ENCODE measurements at regions not wholly inside any gene's neighbourhood (a gene's known extent, or its start where the extent isn't known, plus 50 kb on each side); places are given as distances from the start of the nearest gene placed in this dataset.
"Not testable (repeated sequence)": the region's sequence is repeated elsewhere in the genome, so short reads cannot be mapped to it uniquely, and the experiment has no call there.

GRCh38 chr15:58361273-58361759 lies 70.5 kb upstream of the LIPC start:
- DNase-seq: peak; percentile 31

DNA sequence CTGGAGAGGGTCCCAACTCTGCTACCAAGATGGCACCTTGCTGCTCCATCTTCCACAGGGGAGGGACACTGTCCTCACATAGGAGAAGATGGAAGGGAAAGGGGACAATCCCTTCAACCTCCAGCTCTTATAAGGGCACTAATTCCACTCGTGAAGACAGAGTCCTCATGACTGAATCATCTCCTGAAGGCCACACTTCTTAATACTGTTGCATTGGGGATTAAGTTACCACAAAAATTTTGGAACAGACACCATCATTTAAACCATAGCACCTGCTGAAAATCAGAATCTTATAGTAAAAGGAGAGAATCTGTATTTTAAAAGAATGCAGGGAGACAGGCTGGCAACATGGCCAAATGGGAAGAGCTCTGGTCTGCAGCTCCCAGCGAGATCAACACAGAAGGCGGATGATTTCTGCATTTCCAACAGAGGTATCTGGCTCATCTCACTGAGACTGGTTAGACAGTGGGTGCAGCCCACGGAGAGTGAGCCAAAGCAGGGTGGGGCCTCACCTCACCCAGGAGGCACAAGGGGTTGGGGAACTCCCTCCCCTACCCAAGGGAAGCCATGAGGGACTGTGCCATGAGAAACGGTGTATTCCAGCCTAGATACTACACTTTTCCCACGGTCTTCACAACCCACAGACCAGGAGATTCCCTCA lies 69.4 kb upstream of the LIPC start:
- no peak for DNase-seq

DNA sequence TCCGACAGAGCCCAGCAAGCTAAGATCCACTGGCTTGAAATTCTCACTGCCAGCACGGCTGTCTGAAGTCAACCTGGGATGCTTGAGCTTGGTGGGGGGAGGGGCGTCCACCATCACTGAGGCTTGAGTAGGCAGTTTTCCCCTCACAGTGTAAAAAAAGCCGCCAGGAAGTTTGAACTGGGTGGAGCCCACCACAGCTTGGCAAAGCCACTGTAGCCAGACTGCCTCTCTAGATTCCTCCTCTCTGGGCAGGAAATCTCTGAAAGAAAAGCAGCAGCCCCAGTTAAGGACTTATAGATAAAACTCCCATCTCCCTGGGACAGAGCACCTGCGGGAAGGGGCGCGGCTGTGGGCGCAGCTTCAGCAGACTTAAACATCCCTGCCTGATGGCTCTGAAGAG lies 68.7 kb upstream of the LIPC start:
- DNase-seq: not testable (repeated sequence)

DNA sequence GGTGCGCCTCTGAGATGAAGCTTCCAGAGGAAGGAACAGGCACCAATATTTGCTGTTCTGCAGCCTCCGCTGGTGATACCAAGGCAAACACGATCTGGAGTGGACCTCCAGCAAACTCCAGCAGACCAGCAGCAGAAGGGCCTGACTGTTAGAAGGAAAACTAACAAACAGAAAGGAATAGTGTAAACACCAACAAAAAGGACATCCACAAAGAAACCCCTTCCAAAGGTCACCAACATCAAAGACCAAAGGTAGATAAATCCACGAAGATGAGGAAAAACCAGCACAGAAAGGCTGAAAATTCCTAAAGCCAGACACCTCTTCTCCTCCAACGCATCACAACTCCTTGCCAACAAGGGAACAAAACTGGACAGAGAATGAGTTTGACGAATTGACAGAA lies 68.1 kb upstream of the LIPC start:
- DNase-seq: not testable (repeated sequence)

GRCh38 chr15:58365098-58365497 lies 66.7 kb upstream of the LIPC start:
- not testable (repeated sequence) for DNase-seq

- DNase-seq: peak; percentile 38
Observed at GRCh38 chr15:58369261-58369701, 62.5 kb upstream of the LIPC start.

GRCh38 chr15:58369956-58370355 lies 61.8 kb upstream of the LIPC start:
- no peak for DNase-seq

GRCh38 chr15:58374147-58374546 lies 57.6 kb upstream of the LIPC start:
- no peak for DNase-seq

DNA sequence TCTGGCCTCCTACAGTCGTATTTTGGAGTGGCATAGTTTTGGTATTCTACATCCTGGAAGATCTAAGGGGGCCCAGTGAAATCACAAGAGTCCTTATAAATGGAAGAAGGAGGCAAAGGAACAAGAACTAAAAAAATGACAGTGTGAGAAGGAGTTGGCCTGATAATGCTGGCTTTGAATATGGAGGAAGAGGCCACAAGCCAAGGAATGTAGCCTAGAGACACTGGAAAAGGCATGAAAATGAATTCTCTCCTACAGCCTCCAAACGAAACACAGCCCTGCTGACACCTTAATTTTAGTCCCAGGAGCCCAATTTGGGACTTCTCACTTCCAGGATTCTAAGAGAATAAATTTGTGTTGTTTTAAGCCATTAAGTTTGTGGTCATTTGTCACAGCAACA lies 54.6 kb upstream of the LIPC start:
- DNase-seq: no peak

DNA sequence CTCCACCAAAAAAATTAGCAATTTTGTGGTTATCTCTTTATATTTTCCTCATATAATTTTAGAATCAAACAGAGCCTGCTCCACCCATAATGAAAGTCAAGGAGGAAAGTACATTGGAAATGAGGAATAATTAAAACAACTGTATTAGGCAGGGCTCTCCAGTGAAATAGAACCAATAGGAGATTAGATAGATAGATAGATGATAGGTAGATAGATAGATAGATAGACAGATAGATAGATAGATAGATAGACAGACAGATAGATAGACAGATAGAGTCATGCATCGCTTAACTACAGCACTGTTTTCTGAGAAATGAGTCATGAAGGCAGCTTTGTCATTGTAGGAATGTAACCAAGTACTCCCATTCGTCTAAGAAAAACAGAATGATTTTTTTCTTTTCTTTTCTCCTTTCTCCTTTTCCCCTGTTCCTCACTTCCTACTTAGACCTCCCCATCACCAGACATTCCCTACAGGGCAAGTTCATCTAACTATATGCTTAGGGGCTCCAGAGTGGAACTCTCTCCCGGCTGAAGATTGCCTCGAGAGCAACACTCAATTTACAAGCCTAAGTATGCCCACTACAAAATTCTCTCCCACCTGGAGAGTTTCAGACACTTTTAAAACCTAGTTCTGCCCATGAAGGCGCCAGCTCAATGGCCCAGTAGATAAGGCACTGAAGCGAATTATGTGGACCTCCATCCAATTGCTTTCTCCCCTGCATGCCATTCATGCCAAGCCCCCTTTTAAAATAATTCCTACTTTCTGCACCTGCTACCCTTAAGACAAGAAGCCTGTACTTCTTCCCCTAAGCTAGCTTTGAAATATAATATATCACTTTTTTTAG lies 53.3 kb upstream of the LIPC start:
- DNase-seq: no peak

GRCh38 chr15:58379454-58379853 lies 52.3 kb upstream of the LIPC start:
- not testable (repeated sequence) for DNase-seq

DNA sequence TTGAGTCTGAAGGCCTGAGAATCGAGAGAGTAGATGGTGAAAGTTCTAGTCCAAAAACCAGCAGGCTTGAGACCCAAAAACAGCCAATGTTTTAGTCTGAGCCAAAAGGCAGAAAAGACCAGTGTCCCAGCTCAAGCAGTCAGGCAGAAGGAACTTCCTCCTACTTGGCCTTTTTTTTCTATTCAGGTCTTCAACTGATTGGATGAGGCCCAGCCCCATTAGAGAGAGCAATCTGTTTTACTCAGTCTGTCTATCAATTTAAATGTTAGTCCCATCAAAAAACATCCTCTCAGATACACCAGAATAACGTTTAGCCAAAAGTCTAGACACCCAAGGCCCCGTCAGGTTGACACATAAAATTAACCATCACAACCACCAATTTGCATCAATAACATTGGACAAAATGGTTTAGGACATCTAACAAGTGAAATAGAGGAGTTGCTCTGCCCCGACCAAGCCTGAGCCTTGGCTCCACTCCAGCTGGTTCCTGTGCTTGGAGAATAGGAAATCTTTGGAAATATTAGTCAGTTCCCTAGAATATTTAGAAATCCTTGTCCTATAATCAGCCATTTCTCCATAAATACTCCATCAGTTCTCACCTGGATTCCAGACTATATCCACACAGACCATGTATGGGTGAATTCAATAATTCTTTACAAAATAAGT lies 51.4 kb upstream of the LIPC start:
- no peak for DNase-seq

- no peak for DNase-seq
Observed at GRCh38 chr15:58381697-58382096, 50.1 kb upstream of the LIPC start.
